ENCODE measurements at regions not wholly inside any gene's neighbourhood (a gene's known extent, or its start where the extent isn't known, plus 50 kb on each side); places are given as distances from the start of the nearest gene placed in this dataset.

DNA sequence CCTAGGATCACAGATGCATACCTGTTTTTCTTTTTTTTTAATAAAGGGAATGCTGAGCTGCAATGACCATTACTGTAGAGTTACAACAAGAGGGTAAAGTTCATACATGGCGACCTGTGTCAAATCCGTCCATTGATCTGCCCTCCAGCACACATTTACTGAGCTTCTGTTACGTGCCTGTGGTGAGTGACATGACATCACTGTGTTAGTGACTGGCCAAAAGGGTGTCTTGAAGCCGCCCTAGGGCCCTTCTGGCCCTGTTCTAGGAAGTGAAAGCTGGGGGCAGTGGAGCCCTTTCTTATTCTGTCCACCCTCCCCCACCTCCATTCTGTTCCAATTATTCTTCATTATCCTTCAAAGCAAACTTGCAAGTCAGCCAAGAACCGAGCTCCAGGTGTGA lies 66.3 kb downstream of the ZIC5 start:
- Mint-ChIP-seq H3K27me3 (ENCODE audit: unreplicated experiment) (peaks cover 4% of the 10 kb centered on the region), H3K9me3 (ENCODE audit: unreplicated experiment) (peaks cover 5% of the 10 kb centered on the region), H3K27ac (ENCODE audit: unreplicated experiment) (no peak overlapping the region), H3K36me3 (ENCODE audit: unreplicated experiment) (no peaks in the 10 kb centered on the region), H3K4me3 (ENCODE audit: unreplicated experiment) (no peak overlapping the region), H3K4me1 (ENCODE audit: low read depth, unreplicated experiment) (peaks cover 35% of the 10 kb centered on the region)
- TF ChIP-seq, protein P1, sequence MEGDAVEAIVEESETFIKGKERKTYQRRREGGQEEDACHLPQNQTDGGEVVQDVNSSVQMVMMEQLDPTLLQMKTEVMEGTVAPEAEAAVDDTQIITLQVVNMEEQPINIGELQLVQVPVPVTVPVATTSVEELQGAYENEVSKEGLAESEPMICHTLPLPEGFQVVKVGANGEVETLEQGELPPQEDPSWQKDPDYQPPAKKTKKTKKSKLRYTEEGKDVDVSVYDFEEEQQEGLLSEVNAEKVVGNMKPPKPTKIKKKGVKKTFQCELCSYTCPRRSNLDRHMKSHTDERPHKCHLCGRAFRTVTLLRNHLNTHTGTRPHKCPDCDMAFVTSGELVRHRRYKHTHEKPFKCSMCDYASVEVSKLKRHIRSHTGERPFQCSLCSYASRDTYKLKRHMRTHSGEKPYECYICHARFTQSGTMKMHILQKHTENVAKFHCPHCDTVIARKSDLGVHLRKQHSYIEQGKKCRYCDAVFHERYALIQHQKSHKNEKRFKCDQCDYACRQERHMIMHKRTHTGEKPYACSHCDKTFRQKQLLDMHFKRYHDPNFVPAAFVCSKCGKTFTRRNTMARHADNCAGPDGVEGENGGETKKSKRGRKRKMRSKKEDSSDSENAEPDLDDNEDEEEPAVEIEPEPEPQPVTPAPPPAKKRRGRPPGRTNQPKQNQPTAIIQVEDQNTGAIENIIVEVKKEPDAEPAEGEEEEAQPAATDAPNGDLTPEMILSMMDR (IDR thresholded peaks at IDR 0.05; ENCODE audit: partially characterized antibody, unreplicated experiment): no peak
- no peak for DNase-seq

DNA sequence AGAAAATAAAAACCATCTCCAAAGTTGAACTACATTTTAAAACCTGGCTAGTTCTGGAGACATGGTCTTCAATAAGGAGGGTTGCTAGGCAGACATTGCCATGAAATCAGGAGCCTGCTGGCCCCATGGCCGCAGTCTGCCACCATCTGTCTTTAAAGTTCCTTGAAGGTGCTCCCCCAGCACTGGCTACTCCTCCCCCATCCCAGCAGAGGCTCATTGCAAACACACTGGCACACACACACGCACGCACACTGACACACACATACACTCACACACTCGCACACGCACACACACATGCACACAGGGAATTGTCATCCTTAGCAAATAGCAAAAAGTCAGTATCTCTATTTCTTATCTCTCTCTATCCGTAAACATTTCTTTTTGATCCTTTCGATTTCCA lies 68.4 kb downstream of the ZIC5 start:
- Mint-ChIP-seq H3K4me1 (ENCODE audit: low read depth, unreplicated experiment) (peaks cover 32% of the 10 kb centered on the region), H3K9me3 (ENCODE audit: unreplicated experiment) (peaks cover 5% of the 10 kb centered on the region), H3K27me3 (ENCODE audit: unreplicated experiment) (peaks cover 6% of the 10 kb centered on the region), H3K36me3 (ENCODE audit: unreplicated experiment) (no peaks in the 10 kb centered on the region), H3K27ac (ENCODE audit: unreplicated experiment) (peak overlapping the region; percentile 71), H3K4me3 (ENCODE audit: unreplicated experiment) (no peak overlapping the region)
- DNase-seq: no peak
- TF ChIP-seq, protein P1 (IDR thresholded peaks at IDR 0.05; ENCODE audit: partially characterized antibody, unreplicated experiment): no peak

DNA sequence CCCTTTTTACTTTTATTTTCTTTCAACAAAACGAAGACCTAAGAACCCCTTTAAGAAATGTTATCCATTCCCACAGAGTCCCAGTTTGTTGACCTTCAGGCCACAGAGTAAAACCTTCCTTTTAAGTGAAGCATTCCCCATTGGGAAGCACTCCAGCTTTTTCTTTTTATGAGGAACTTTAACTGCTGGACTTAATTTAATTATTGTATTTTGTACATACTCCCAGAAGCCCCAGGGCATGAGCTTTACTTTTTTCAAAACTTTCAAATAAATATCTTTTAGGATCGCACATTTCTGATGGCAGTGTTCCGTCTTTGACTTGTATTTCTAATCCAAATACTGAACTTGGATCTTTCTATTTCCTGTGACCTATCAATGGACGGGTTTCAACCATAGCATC lies 68.9 kb downstream of the ZIC5 start:
- no peak for DNase-seq
- peaks cover 6% of the 10 kb centered on the region for H3K27me3 Mint-ChIP-seq (ENCODE audit: unreplicated experiment)
- no peak overlapping the region for H3K27ac Mint-ChIP-seq (ENCODE audit: unreplicated experiment)
- TF ChIP-seq, protein P1 (IDR thresholded peaks at IDR 0.05; ENCODE audit: partially characterized antibody, unreplicated experiment): no peak
- H3K4me3 Mint-ChIP-seq (ENCODE audit: unreplicated experiment): no peak overlapping the region
- no peaks in the 10 kb centered on the region for H3K36me3 Mint-ChIP-seq (ENCODE audit: unreplicated experiment)
- peaks cover 5% of the 10 kb centered on the region for H3K9me3 Mint-ChIP-seq (ENCODE audit: unreplicated experiment)
- H3K4me1 Mint-ChIP-seq (ENCODE audit: low read depth, unreplicated experiment): peaks cover 29% of the 10 kb centered on the region

DNA sequence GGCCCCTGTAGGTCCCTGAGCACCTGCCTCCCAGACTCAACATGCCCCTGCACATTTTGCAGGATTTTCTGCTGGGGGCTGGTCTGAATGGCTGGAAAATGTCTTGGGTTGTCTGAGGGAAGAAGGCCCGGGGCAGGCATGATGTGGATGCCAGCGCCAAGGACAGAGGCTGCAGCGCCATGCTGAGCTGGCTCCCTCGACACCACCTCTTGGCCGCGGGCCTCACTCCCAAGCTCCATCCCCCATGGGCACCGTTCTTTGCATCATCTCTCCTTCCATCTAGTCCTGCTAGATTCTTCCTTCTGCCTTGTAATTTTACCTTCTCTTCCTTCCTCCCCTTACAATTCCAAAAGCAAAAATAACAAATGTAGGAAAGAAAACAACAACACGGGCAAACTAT lies 70.6 kb downstream of the ZIC5 start:
- no peak for DNase-seq
- H3K4me1 Mint-ChIP-seq (ENCODE audit: low read depth, unreplicated experiment): peaks cover 29% of the 10 kb centered on the region
- no peaks in the 10 kb centered on the region for H3K36me3 Mint-ChIP-seq (ENCODE audit: unreplicated experiment)
- TF ChIP-seq, protein P1 (IDR thresholded peaks at IDR 0.05; ENCODE audit: partially characterized antibody, unreplicated experiment): no peak
- no peak overlapping the region for H3K4me3 Mint-ChIP-seq (ENCODE audit: unreplicated experiment)
- H3K27ac Mint-ChIP-seq (ENCODE audit: unreplicated experiment): no peak overlapping the region
- peaks cover 8% of the 10 kb centered on the region for H3K27me3 Mint-ChIP-seq (ENCODE audit: unreplicated experiment)
- peaks cover 5% of the 10 kb centered on the region for H3K9me3 Mint-ChIP-seq (ENCODE audit: unreplicated experiment)

DNA sequence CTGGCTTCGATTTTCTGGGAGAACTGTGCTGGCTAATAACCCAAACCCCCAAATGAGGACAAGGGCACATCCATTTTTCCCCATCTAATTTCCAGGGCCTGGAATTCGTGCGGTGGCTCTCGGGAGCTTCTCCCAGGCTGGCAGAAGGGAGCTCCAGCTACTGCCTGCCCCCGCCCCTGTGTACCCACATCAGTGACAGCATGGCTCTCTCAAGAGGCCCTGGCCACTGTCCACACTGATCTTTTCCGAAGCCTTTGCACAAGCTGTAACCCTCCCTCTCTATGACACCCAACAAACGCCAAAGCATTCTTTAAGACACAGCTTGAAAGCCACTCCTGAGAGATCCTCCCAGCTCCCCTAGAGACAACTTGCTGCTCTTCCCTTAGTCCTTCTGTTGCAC lies 73.1 kb downstream of the ZIC5 start:
- H3K27me3 Mint-ChIP-seq (ENCODE audit: unreplicated experiment): peaks cover 21% of the 10 kb centered on the region
- TF ChIP-seq, protein P1 (IDR thresholded peaks at IDR 0.05; ENCODE audit: partially characterized antibody, unreplicated experiment): no peak
- H3K9me3 Mint-ChIP-seq (ENCODE audit: unreplicated experiment): peaks cover 6% of the 10 kb centered on the region
- no peak overlapping the region for H3K4me3 Mint-ChIP-seq (ENCODE audit: unreplicated experiment)
- peaks cover 22% of the 10 kb centered on the region for H3K4me1 Mint-ChIP-seq (ENCODE audit: low read depth, unreplicated experiment)
- H3K36me3 Mint-ChIP-seq (ENCODE audit: unreplicated experiment): no peaks in the 10 kb centered on the region
- H3K27ac Mint-ChIP-seq (ENCODE audit: unreplicated experiment): no peak overlapping the region
- DNase-seq: no peak
